OCI-LY7 (cell line): ENCODE measurements at regions not wholly inside any gene's neighbourhood (a gene's known extent, or its start where the extent isn't known, plus 50 kb on each side); places are given as distances from the start of the nearest gene placed in this dataset.

ENCODE experiments used
- BruUV-seq: library from RNA; stranded (reverse); fragments of 400-500 nt; replicated peaks from 2 replicates; lab custom pipeline; 2021; lab: Mats Ljungman, UMichigan
- CTCF ChIA-PET: fragments of 300-600 bp; sonication (Branson Sonifier 250); formaldehyde crosslinking; loops from one replicate; lab custom pipeline; 2022; ENCODE audit warnings: antibody characterized with exemption; ENCODE audit not compliant: unreplicated experiment; lab: Charles Lee
- POLR2A ChIA-PET: fragments of 300-600 bp; sonication (Branson Sonifier 250); formaldehyde crosslinking; loops from one replicate; lab custom pipeline; 2022; ENCODE audit warnings: antibody characterized with exemption; lab: Charles Lee
- DNase-seq: peaks from one replicate; pipeline ENCODE4 v3.0.0-alpha.2; 2015; ENCODE audit warnings: low spot score
- H2AFZ ChIP-seq: fragments of 200-600 bp; sonication (generic), shearing (Covaris generic); 2 replicates; pipeline ENCODE4 v1.6.1; 2014; ENCODE audit warnings: mild to moderate bottlenecking, antibody characterized with exemption, low read length, moderate library complexity
- H3K27ac ChIP-seq: fragments of 200-600 bp; sonication (generic); 2 replicates; pipeline ENCODE4 v1.5.1; 2014; ENCODE audit warnings: mixed run types, low read depth, mild to moderate bottlenecking, moderate library complexity, low read length, inconsistent platforms; ENCODE audit not compliant: poor library complexity, severe bottlenecking
- H3K36me3 ChIP-seq: fragments of 200-600 bp; sonication (generic); 2 replicates; pipeline ENCODE4 v1.6.1; 2014; ENCODE audit warnings: mild to moderate bottlenecking, antibody characterized with exemption, low read length, moderate library complexity, mixed read lengths; ENCODE audit not compliant: insufficient read depth
- H3K4me1 ChIP-seq: fragments of 200-600 bp; sonication (generic); 2 replicates; pipeline ENCODE4 v1.5.1; 2014; ENCODE audit warnings: mild to moderate bottlenecking, low read length; ENCODE audit not compliant: insufficient read depth, poor library complexity, severe bottlenecking
- H3K4me2 ChIP-seq: fragments of 200-600 bp; sonication (generic); 2 replicates; pipeline ENCODE4 v1.6.1; 2014; ENCODE audit warnings: mild to moderate bottlenecking, low read length
- H3K4me3 ChIP-seq: fragments of 200-600 bp; sonication (generic); 2 replicates; pipeline ENCODE4 v1.5.1; 2014; ENCODE audit warnings: mild to moderate bottlenecking, low read depth, low read length; ENCODE audit not compliant: poor library complexity, severe bottlenecking
- H3K79me2 ChIP-seq: fragments of 200-600 bp; sonication (generic); 2 replicates; pipeline ENCODE4 v1.6.1; 2016; ENCODE audit warnings: low read depth, mild to moderate bottlenecking, low read length, moderate library complexity, mixed read lengths; ENCODE audit not compliant: insufficient read depth
- H3K9me2 ChIP-seq: fragments of 200-600 bp; sonication (generic); 2 replicates; pipeline ENCODE4 v1.6.1; 2016; ENCODE audit warnings: mild to moderate bottlenecking, low read length, mixed read lengths; ENCODE audit not compliant: insufficient read depth
- H3K9me3 ChIP-seq: fragments of 200-600 bp; sonication (generic); 2 replicates; pipeline ENCODE4 v1.6.1; 2014; ENCODE audit warnings: mild to moderate bottlenecking, mixed run types, low read length, mixed read lengths
- H4K20me1 ChIP-seq: fragments of 200-600 bp; sonication (generic); 2 replicates; pipeline ENCODE4 v1.6.1; 2014; ENCODE audit warnings: mild to moderate bottlenecking, antibody characterized with exemption, low read length, moderate library complexity, mixed read lengths; ENCODE audit not compliant: insufficient read depth
- CTCF ChIP-seq: fragments of 200-600 bp; sonication (generic); conservative IDR thresholded peaks from 2 replicates; pipeline ENCODE4 v1.5.1; 2014; ENCODE audit warnings: mild to moderate bottlenecking, antibody characterized with exemption, low read length, moderate library complexity, mixed read lengths
- EZH2phosphoT487 ChIP-seq: fragments of 200-600 bp; sonication (generic); IDR thresholded peaks from 2 replicates; pipeline ENCODE4 v1.6.1; 2018; ENCODE audit warnings: low read depth, borderline replicate concordance, mild to moderate bottlenecking, mixed run types, antibody characterized with exemption, low read length, moderate library complexity, mixed read lengths
- intact Hi-C: fragments of 100-400 bp; cut with micrococcal nuclease; formaldehyde crosslinking; loops from one replicate; pipeline ENCODE4 v1.10.0; 2022; ENCODE audit not compliant: unreplicated experiment

- CTCF ChIA-PET = no interaction called here
- no peak overlapping the region for H3K27ac ChIP-seq
Observed at GRCh38 chrX:144253356-144253755, 369.5 kb downstream of the UBE2NL start.

GRCh38 chrX:144259054-144259453 is 375.2 kb downstream of the UBE2NL start:
- ChIA-PET POLR2A (no interaction called here), CTCF (no interaction called here)
- no peaks in the 10 kb centered on the region for H3K9me2 ChIP-seq
- H2AFZ ChIP-seq = no peak overlapping the region; the same call in 1 of the 2 replicates
- no peaks in the 10 kb centered on the region for H3K79me2 ChIP-seq
- peak; percentile 47 for DNase-seq
- peak overlapping the region; percentile 5 for H3K4me3 ChIP-seq
- peaks cover 17% of the 10 kb centered on the region for H3K4me1 ChIP-seq
- no peaks in the 10 kb centered on the region for H3K36me3 ChIP-seq
- H4K20me1 ChIP-seq = no peaks in the 10 kb centered on the region
- H3K9me3 ChIP-seq = no peaks in the 10 kb centered on the region; the same call in 1 of the 2 replicates
- peak overlapping the region; percentile 29 for H3K4me2 ChIP-seq
- intact Hi-C loops = no loop called here
- no peak for TF ChIP-seq EZH2phosphoT487
- no peak for TF ChIP-seq CTCF
- BruUV-seq = no TSS peak
- H3K27ac ChIP-seq = peak overlapping the region; percentile 42

More at GRCh38 chrX:144253356-144253755, 369.5 kb downstream of the UBE2NL start:
- POLR2A ChIA-PET = no interaction called here
- no peak for TF ChIP-seq CTCF
- TF ChIP-seq EZH2phosphoT487 = no peak
- H3K4me3 ChIP-seq = no peak overlapping the region
- BruUV-seq = no TSS peak
- H2AFZ ChIP-seq = no peak overlapping the region
- no peaks in the 10 kb centered on the region for H3K9me2 ChIP-seq
- no peaks in the 10 kb centered on the region for H4K20me1 ChIP-seq
- intact Hi-C loops = no loop called here
- no peaks in the 10 kb centered on the region for H3K79me2 ChIP-seq
- H3K4me1 ChIP-seq = no peaks in the 10 kb centered on the region
- no peak for DNase-seq
- H3K4me2 ChIP-seq = no peak overlapping the region
- H3K36me3 ChIP-seq = no peaks in the 10 kb centered on the region
- no peaks in the 10 kb centered on the region for H3K9me3 ChIP-seq

GRCh38 chrX:144265641-144266040 is 381.8 kb downstream of the UBE2NL start:
- POLR2A ChIA-PET = no interaction called here

More at GRCh38 chrX:144265641-144266040, 381.8 kb downstream of the UBE2NL start:
- Histone ChIP-seq H3K36me3 (no peaks in the 10 kb centered on the region), H3K9me2 (no peaks in the 10 kb centered on the region), H4K20me1 (no peaks in the 10 kb centered on the region), H3K4me2 (no peak overlapping the region), H3K4me3 (no peak overlapping the region), H3K9me3 (no peaks in the 10 kb centered on the region), H3K27ac (no peak overlapping the region), H3K79me2 (no peaks in the 10 kb centered on the region), H3K4me1 (no peaks in the 10 kb centered on the region), H2AFZ (no peak overlapping the region)
- TF ChIP-seq CTCF (no peak), EZH2phosphoT487 (no peak)
- CTCF ChIA-PET = no interaction called here
- BruUV-seq = no TSS peak
- intact Hi-C loops = no loop called here
- no peak for DNase-seq
